Amygdala (tissue), 56 donors: ENCODE measurements at regions not wholly inside any gene's neighbourhood (a gene's known extent, or its start where the extent isn't known, plus 50 kb on each side); places are given as distances from the start of the nearest gene placed in this dataset.
A peak's percentile ranks its signal among the peaks of the same experiment; 100 is the strongest.
"Not testable (repeated sequence)": the region's sequence is repeated elsewhere in the genome, so short reads cannot be mapped to it uniquely, and the experiment has no call there.

ENCODE experiments used
- DNase-seq, 56 donors: peaks; one replicate each; lab custom pipeline; 2025; lab: John Stamatoyannopoulos, UW

- DNase-seq = no peak
Measured at GRCh38 chr21:23861911-23862504, 1745.3 kb downstream of the MRPL39 start.

GRCh38 chr21:23858878-23859277 is 1748.4 kb downstream of the MRPL39 start:
- no peak for DNase-seq

GRCh38 chr21:23853796-23854379 is 1753.4 kb downstream of the MRPL39 start:
- DNase-seq = peak in 4 of 56 donors; percentile 2 to 59 (median 29)

GRCh38 chr21:23837564-23837963 is 1769.7 kb downstream of the MRPL39 start:
- DNase-seq = no peak

GRCh38 chr21:23822760-23823159 is 1784.5 kb downstream of the MRPL39 start:
- no peak for DNase-seq

- no peak for DNase-seq
Measured at GRCh38 chr21:23817337-23817736, 1789.9 kb downstream of the MRPL39 start.

- DNase-seq = no peak
Measured at GRCh38 chr21:23812485-23812884, 1794.8 kb downstream of the MRPL39 start.

- no peak for DNase-seq
Measured at GRCh38 chr21:23811805-23812204, 1795.5 kb downstream of the MRPL39 start.

- no peak for DNase-seq
Measured at GRCh38 chr21:23809573-23809972, 1797.7 kb downstream of the MRPL39 start.

- DNase-seq = not testable (repeated sequence)
Measured at GRCh38 chr21:23806966-23807548, 1800.2 kb downstream of the MRPL39 start.

GRCh38 chr21:23804866-23805265 is 1802.4 kb downstream of the MRPL39 start:
- no peak for DNase-seq

- DNase-seq = no peak
Measured at GRCh38 chr21:23801292-23801691, 1806.0 kb downstream of the MRPL39 start.

- DNase-seq = no peak
Measured at GRCh38 chr21:23799376-23799775, 1807.9 kb downstream of the MRPL39 start.

GRCh38 chr21:23792300-23792699 is 1815.0 kb downstream of the MRPL39 start:
- DNase-seq = no peak

GRCh38 chr21:23789864-23790263 is 1817.4 kb downstream of the MRPL39 start:
- no peak for DNase-seq

- DNase-seq = no peak
Measured at GRCh38 chr21:23780326-23780725, 1827.0 kb downstream of the MRPL39 start.

- DNase-seq = no peak
Measured at GRCh38 chr21:23743821-23744220, 1863.5 kb downstream of the MRPL39 start.

GRCh38 chr21:23740463-23740862 is 1866.8 kb downstream of the MRPL39 start:
- DNase-seq = no peak

GRCh38 chr21:23732776-23733175 is 1874.5 kb downstream of the MRPL39 start:
- DNase-seq = no peak

- DNase-seq = no peak
Measured at GRCh38 chr21:23729331-23729730, 1878.0 kb downstream of the MRPL39 start.

GRCh38 chr21:23725576-23725975 is 1881.7 kb downstream of the MRPL39 start:
- DNase-seq = no peak
